ENCODE measurements at regions not wholly inside any gene's neighbourhood (a gene's known extent, or its start where the extent isn't known, plus 50 kb on each side); places are given as distances from the start of the nearest gene placed in this dataset.

- TF ChIP-seq CTCF (conservative IDR thresholded peaks at IDR 0.05; ENCODE audit: low read depth, low read length) (no peak), EZH2phosphoT487 (IDR thresholded peaks at IDR 0.05; ENCODE audit: borderline replicate concordance, low read length) (no peak), EZH2 (IDR thresholded peaks at IDR 0.05; ENCODE audit: low read length, unreplicated experiment) (no peak)
Measured at GRCh38 chr17:77455111-77455890, 314.5 kb downstream of the SEC14L1 start.

All from PC-3 (cell line).